ENCODE measurements at regions not wholly inside any gene's neighbourhood (a gene's known extent, or its start where the extent isn't known, plus 50 kb on each side); places are given as distances from the start of the nearest gene placed in this dataset.

GRCh38 chr6:2396042-2396657 lies 150.7 kb upstream of the GMDS start:
- in situ Hi-C loops (cut with MboI; ENCODE audit: low pct_unique_long_range_greater_than_20kb, low sequenced_read_pairs, unreplicated experiment), result no loop called here
- no peak for DNase-seq (ENCODE audit: low spot score)
- no peak for TF ChIP-seq CTCF (IDR thresholded peaks at IDR 0.05; ENCODE audit: extremely low read depth, insufficient read depth, missing control alignments)

GRCh38 chr6:2388554-2389324 lies 143.3 kb upstream of the GMDS start:
- TF ChIP-seq CTCF (IDR thresholded peaks at IDR 0.05; ENCODE audit: extremely low read depth, insufficient read depth, missing control alignments), result no peak
- in situ Hi-C loops (cut with MboI; ENCODE audit: low pct_unique_long_range_greater_than_20kb, low sequenced_read_pairs, unreplicated experiment), result no loop called here
- DNase-seq (ENCODE audit: low spot score), result no peak

GRCh38 chr6:2387445-2387844 lies 142.0 kb upstream of the GMDS start:
- no peak for TF ChIP-seq CTCF (IDR thresholded peaks at IDR 0.05; ENCODE audit: extremely low read depth, insufficient read depth, missing control alignments)
- no peak for DNase-seq (ENCODE audit: low spot score)
- in situ Hi-C loops (cut with MboI; ENCODE audit: low pct_unique_long_range_greater_than_20kb, low sequenced_read_pairs, unreplicated experiment), result no loop called here

- DNase-seq (ENCODE audit: low spot score), result no peak
- TF ChIP-seq CTCF (IDR thresholded peaks at IDR 0.05; ENCODE audit: extremely low read depth, insufficient read depth, missing control alignments), result no peak
Observed at GRCh38 chr6:2385471-2385983, 140.1 kb upstream of the GMDS start.

GRCh38 chr6:2384528-2384927 lies 139.1 kb upstream of the GMDS start:
- DNase-seq (ENCODE audit: low spot score), result no peak
- in situ Hi-C loops (cut with MboI; ENCODE audit: low pct_unique_long_range_greater_than_20kb, low sequenced_read_pairs, unreplicated experiment), result no loop called here

More at GRCh38 chr6:2385471-2385983, 140.1 kb upstream of the GMDS start:
- in situ Hi-C loops (cut with MboI; ENCODE audit: low pct_unique_long_range_greater_than_20kb, low sequenced_read_pairs, unreplicated experiment), result no loop called here

More at GRCh38 chr6:2384528-2384927, 139.1 kb upstream of the GMDS start:
- TF ChIP-seq CTCF (IDR thresholded peaks at IDR 0.05; ENCODE audit: extremely low read depth, insufficient read depth, missing control alignments), result no peak
